ENCODE measurements at regions not wholly inside any gene's neighbourhood (a gene's known extent, or its start where the extent isn't known, plus 50 kb on each side); places are given as distances from the start of the nearest gene placed in this dataset.
A peak's percentile ranks its signal among the peaks of the same experiment; 100 is the strongest.

DNA sequence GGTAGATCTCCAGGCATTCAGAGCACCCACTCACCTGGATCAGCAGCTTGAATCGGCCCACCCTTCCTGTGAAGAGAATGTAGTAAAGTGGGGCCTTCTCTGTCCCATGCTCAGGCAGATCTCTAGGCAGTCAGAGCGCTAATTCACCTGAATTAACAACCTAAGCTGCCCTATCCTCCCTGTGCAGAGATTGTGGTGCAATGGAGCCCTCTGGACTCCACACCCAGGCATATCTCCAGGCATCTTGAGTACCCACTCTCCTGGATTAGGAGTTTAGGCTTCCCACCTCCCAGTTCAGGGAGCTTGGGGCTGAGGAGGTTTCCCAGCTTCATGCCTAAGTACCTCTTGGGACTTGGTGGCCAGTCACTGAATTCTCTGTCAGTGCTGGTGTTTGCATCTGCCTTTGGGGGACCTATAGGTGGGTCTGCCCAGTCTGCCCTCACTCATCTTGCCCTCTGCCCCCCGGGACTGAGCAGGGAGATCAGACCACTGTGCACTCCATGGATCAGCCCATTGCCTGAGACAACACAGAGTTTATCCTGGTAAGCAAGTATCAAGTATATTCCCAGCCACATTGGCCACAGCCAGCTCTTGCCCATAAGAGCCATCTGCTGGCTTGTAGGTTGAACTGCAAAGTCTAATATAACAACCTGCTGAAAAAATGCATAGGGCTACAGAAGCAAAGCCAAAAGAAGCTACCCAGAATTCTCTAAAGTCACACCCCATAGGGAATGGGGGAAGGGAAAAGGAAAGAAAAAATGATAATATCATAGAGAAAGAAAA is 372.9 kb downstream of the KLHL13 start:
- H3K4me1 Mint-ChIP-seq (ENCODE audit: low read depth) = no peaks in the 10 kb centered on the region
- TF ChIP-seq, protein P1, sequence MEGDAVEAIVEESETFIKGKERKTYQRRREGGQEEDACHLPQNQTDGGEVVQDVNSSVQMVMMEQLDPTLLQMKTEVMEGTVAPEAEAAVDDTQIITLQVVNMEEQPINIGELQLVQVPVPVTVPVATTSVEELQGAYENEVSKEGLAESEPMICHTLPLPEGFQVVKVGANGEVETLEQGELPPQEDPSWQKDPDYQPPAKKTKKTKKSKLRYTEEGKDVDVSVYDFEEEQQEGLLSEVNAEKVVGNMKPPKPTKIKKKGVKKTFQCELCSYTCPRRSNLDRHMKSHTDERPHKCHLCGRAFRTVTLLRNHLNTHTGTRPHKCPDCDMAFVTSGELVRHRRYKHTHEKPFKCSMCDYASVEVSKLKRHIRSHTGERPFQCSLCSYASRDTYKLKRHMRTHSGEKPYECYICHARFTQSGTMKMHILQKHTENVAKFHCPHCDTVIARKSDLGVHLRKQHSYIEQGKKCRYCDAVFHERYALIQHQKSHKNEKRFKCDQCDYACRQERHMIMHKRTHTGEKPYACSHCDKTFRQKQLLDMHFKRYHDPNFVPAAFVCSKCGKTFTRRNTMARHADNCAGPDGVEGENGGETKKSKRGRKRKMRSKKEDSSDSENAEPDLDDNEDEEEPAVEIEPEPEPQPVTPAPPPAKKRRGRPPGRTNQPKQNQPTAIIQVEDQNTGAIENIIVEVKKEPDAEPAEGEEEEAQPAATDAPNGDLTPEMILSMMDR (IDR thresholded peaks at IDR 0.05) = peak; percentile 41
- no peak for DNase-seq (ENCODE audit: low spot score)
- H3K9me3 Mint-ChIP-seq (ENCODE audit: low read depth) = peaks cover 47% of the 10 kb centered on the region
- no peaks in the 10 kb centered on the region for H3K27me3 Mint-ChIP-seq (ENCODE audit: low read depth)
- H3K36me3 Mint-ChIP-seq (ENCODE audit: low read depth) = no peaks in the 10 kb centered on the region
- no peak overlapping the region for H3K4me3 Mint-ChIP-seq (ENCODE audit: unreplicated experiment)
- no peak overlapping the region for H3K27ac Mint-ChIP-seq (ENCODE audit: unreplicated experiment)

DNA sequence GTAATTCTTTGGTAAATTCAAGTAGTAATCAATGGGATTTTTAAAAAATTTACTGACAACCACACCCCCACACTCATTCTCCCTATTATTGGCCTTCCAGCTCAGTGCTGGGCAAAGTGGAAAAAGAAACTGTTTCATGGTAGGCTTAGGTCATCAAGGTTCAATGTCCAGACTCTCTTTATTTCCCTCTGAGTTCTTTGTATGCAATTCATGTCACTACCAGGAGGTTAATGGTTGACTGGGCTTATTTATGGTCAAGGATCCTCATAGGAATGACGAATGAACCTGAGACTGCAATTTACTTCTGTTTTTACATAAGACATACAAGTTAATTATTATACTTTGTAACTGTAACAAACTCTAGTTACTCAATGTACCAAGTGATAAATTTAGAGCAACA is 403.2 kb downstream of the KLHL13 start:
- no peak for DNase-seq (ENCODE audit: low spot score)
- peaks cover 3% of the 10 kb centered on the region for H3K9me3 Mint-ChIP-seq (ENCODE audit: low read depth)
- H3K4me3 Mint-ChIP-seq (ENCODE audit: unreplicated experiment) = no peak overlapping the region
- no peak overlapping the region for H3K27ac Mint-ChIP-seq (ENCODE audit: unreplicated experiment)
- no peaks in the 10 kb centered on the region for H3K27me3 Mint-ChIP-seq (ENCODE audit: low read depth)
- no peaks in the 10 kb centered on the region for H3K36me3 Mint-ChIP-seq (ENCODE audit: low read depth)
- no peaks in the 10 kb centered on the region for H3K4me1 Mint-ChIP-seq (ENCODE audit: low read depth)
- TF ChIP-seq, protein P1 (IDR thresholded peaks at IDR 0.05) = no peak

DNA sequence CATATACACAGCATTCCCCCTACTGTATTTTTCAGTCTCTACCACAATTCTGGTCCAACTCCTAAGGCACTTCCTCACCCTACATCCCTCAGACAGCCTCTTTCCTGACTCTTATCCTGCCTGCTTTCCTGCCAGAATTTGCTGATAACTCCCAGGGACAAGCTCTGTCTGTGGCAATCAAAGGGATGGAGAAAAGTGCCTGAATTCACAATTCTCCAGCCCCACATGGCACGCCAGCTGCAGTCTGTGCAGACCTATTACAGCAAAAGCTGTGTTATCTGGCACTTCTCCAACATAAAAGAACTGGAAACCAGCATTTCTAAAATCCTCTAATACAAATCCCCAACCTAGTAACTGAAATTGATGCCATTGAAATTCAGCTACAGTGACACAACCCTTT is 404.8 kb downstream of the KLHL13 start:
- no peak for DNase-seq (ENCODE audit: low spot score)
- peaks cover 7% of the 10 kb centered on the region for H3K9me3 Mint-ChIP-seq (ENCODE audit: low read depth)
- no peaks in the 10 kb centered on the region for H3K36me3 Mint-ChIP-seq (ENCODE audit: low read depth)
- H3K4me1 Mint-ChIP-seq (ENCODE audit: low read depth) = no peaks in the 10 kb centered on the region
- TF ChIP-seq, protein P1 (IDR thresholded peaks at IDR 0.05) = no peak
- H3K4me3 Mint-ChIP-seq (ENCODE audit: unreplicated experiment) = no peak overlapping the region
- no peak overlapping the region for H3K27ac Mint-ChIP-seq (ENCODE audit: unreplicated experiment)
- H3K27me3 Mint-ChIP-seq (ENCODE audit: low read depth) = no peaks in the 10 kb centered on the region

DNA sequence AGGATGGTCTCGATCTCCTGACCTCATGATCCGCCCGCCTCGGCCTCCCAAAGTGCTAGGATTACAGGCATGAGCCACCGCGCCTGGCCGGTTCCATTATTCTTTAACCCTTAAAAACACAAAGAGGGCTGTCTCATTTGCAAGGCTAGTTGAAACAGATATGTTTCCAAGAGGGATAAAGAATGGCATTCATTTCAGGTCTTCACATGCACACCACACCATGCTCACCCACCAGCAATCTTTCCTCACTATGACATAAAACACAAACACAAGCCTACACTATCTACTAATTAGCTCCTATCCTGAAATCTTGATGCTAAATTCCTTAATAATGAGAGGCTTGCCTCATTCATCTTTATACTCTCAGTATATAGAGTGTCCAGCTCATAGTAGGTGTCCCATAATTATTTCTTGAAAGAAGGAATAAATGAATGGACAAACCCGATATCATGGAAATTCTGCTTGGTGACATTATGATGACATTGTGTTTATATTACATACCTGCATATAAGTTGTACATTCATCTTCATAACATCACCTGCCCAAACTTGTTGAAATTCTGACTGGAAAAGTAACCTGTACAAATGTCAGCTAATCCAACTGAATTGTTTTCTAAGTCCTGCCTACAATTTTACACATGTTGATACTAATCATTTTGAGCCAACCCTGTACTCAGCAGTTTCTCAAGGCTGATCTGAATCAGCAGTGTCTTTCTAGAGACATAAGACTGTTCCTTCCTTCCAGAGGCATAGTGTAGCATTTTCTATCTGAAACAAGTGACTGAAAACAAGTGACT is 408.5 kb downstream of the KLHL13 start:
- Mint-ChIP-seq H3K4me3 (ENCODE audit: unreplicated experiment) (no peak overlapping the region), H3K4me1 (ENCODE audit: low read depth) (no peaks in the 10 kb centered on the region), H3K9me3 (ENCODE audit: low read depth) (peaks cover 7% of the 10 kb centered on the region), H3K27ac (ENCODE audit: unreplicated experiment) (no peak overlapping the region), H3K27me3 (ENCODE audit: low read depth) (no peaks in the 10 kb centered on the region), H3K36me3 (ENCODE audit: low read depth) (no peaks in the 10 kb centered on the region)
- TF ChIP-seq, protein P1 (IDR thresholded peaks at IDR 0.05) = no peak
- DNase-seq (ENCODE audit: low spot score) = no peak

DNA sequence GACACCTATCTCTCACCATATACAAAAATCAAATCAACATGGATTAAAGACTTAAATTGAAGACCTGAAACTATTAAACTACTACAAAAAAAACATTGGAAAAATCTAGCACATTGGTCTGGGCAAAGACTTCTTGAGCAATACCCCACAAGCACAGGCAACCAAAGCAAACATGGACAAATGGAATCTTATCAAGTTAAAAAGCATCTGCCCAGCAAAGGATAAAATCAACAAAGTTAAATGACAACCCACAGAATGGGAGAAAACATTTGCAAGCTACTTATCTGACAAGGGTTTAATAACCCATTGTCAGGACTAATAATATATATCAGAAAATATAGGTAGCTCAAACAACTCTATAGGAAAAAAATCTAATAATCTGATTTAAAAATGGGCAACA is 415.6 kb downstream of the KLHL13 start:
- Mint-ChIP-seq H3K4me3 (ENCODE audit: unreplicated experiment) (no peak overlapping the region), H3K4me1 (ENCODE audit: low read depth) (no peaks in the 10 kb centered on the region), H3K9me3 (ENCODE audit: low read depth) (peaks cover 41% of the 10 kb centered on the region), H3K36me3 (ENCODE audit: low read depth) (no peaks in the 10 kb centered on the region), H3K27me3 (ENCODE audit: low read depth) (no peaks in the 10 kb centered on the region), H3K27ac (ENCODE audit: unreplicated experiment) (no peak overlapping the region)
- TF ChIP-seq, protein P1 (IDR thresholded peaks at IDR 0.05) = no peak
- DNase-seq (ENCODE audit: low spot score) = no peak

Data from chondrocyte (in vitro differentiated cells).